Mucosa of rectum (tissue), 2 donors: ENCODE measurements at regions not wholly inside any gene's neighbourhood (a gene's known extent, or its start where the extent isn't known, plus 50 kb on each side); places are given as distances from the start of the nearest gene placed in this dataset.

ENCODE experiments used
- H3K27ac ChIP-seq, 2 donors: one replicate each; pipeline ENCODE4 v1.7.0; 2013; ENCODE audit warnings: inconsistent platforms in 2 of 2, low read depth in 2 of 2, low read length in 2 of 2
- H3K27me3 ChIP-seq, 2 donors: one replicate each; pipeline ENCODE4 v1.7.0; 2013; ENCODE audit warnings: low read length in 2 of 2; ENCODE audit not compliant: control insufficient read depth in 2 of 2, insufficient read depth in 2 of 2
- H3K36me3 ChIP-seq, 2 donors: one replicate each; pipeline ENCODE4 v1.7.0; 2013; ENCODE audit warnings: low read length in 2 of 2; ENCODE audit not compliant: control insufficient read depth in 2 of 2, insufficient read depth in 2 of 2
- H3K4me1 ChIP-seq, 2 donors: one replicate each; pipeline ENCODE4 v1.7.0; 2013; ENCODE audit warnings: low read length in 2 of 2, mild to moderate bottlenecking in 1 of 2; ENCODE audit not compliant: control insufficient read depth in 2 of 2, insufficient read depth in 2 of 2
- H3K4me3 ChIP-seq, 2 donors: one replicate each; pipeline ENCODE4 v1.7.0; 2013; ENCODE audit warnings: low read length in 2 of 2
- H3K9ac ChIP-seq, 2 donors: one replicate each; pipeline ENCODE4 v1.7.0; 2013; ENCODE audit warnings: low read length in 2 of 2, low read depth in 1 of 2, mild to moderate bottlenecking in 1 of 2
- H3K9me3 ChIP-seq, 2 donors: one replicate each; pipeline ENCODE4 v1.7.0; 2013; ENCODE audit warnings: low read length in 2 of 2; ENCODE audit not compliant: control insufficient read depth in 2 of 2
- donor health status: healthy.
- donor health status: Normal muscosa, but diverticular disease.

DNA sequence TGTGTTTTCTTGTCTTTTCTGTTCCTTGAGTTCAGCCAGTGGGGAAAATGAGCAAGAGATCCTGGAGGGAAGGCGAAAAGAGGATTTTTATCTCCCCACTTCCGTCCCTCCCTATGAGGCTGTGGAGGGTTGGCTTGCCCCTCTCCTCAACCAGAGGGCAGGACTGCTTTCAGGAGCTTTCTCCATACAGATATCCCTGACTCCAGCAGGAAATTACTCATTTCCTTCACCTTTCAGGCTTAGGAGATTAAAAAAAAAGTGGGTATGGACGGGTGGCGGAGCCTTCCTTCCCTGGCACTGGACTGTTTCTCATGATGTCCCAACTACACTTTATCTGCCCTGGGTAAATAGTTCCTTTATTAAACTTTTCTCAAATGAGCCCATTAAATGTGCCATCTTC, 241.2 kb downstream of the FRK start:
- no peak overlapping the region for H3K27ac ChIP-seq
- H3K9me3 ChIP-seq: no peaks in the 10 kb centered on the region
- H3K27me3 ChIP-seq: no peaks in the 10 kb centered on the region
- no peak overlapping the region for H3K9ac ChIP-seq
- no peak overlapping the region for H3K4me3 ChIP-seq
- H3K4me1 ChIP-seq: no peaks in the 10 kb centered on the region
- H3K36me3 ChIP-seq: no peaks in the 10 kb centered on the region

DNA sequence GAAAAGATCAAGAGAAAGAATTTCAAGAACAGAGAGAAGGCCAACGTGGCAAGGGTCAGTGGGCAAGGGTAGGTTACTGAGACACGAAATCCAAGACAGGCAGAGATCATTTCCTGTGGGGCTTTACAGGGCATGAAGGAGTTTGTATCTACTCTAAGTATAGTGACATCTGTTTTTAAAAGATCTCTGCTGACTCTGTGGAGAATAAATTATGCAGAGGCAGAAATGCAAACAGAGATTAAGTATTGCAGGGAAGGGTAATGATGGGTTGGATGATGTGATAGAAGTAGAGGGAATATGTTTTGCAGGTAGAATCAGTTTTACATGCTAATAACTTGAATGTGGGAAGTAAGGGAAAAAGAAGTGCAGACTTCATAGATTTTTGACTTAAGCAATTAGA, 243.5 kb downstream of the FRK start:
- no peaks in the 10 kb centered on the region for H3K9me3 ChIP-seq
- no peak overlapping the region for H3K4me3 ChIP-seq
- no peak overlapping the region for H3K27ac ChIP-seq
- H3K36me3 ChIP-seq: no peaks in the 10 kb centered on the region
- no peak overlapping the region for H3K9ac ChIP-seq
- no peaks in the 10 kb centered on the region for H3K27me3 ChIP-seq
- no peaks in the 10 kb centered on the region for H3K4me1 ChIP-seq

DNA sequence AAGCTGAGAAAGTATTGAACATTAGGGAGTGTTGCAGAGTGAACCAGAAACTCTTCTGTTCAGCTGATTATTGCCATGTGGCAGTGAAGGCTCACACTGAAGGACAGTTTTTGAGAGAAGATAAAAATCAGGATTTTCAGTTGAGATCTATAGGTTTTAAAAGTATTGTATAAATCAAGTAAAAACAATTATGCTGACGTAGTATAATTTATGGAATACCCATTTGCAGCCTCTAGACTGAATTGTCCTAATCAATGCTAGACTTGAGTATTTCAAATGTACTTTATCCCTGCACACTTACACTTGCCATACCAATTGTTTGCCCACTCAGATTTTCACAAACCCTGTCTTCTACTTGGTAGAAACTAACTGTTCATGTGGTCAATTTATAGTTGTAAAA, 245.8 kb downstream of the FRK start:
- Histone ChIP-seq H3K4me1 (no peaks in the 10 kb centered on the region), H3K4me3 (no peak overlapping the region), H3K27me3 (no peaks in the 10 kb centered on the region), H3K36me3 (no peaks in the 10 kb centered on the region), H3K27ac (no peak overlapping the region), H3K9me3 (no peaks in the 10 kb centered on the region), H3K9ac (no peak overlapping the region)

DNA sequence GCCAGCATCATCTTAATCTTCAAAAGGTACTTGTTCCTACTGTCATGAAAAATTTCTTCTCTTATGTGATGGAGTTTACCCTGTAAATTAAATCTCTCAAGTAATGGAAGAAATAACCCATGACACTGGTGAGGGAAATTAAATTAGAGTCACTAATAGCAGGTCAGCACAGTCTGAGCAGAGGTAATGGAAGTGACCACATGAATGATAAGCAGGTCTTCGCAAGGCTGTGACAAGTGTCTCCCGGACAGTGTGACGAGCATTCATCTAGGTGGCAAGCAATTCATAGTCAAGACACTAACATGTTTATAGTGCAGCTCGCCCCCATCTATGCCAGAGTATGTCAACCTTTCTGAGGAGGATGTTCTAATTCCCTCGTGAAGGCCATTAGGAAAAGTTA, 249.2 kb downstream of the FRK start:
- Histone ChIP-seq H3K9me3 (no peaks in the 10 kb centered on the region), H3K27me3 (no peaks in the 10 kb centered on the region), H3K4me3 (no peak overlapping the region), H3K4me1 (no peaks in the 10 kb centered on the region), H3K27ac (no peak overlapping the region), H3K9ac (no peak overlapping the region), H3K36me3 (no peaks in the 10 kb centered on the region)

DNA sequence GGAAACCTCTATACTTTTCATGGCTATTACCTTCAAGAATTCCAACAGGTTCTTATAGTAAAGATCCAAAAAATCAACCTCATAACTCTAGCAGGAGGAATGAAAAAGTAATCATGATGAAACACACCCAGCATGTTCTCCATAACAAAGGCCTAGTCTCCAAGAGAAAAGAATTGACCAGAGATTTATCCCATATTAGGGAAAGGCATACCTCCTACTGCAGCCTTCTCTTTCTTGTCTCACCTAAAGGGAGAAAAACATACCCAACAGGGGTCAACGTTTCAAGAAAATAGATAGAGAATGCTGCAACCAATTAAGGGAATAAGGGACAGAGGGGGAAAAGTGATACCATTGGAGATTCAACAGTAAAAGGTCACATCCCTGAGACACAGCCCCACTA, 262.5 kb downstream of the FRK start:
- Histone ChIP-seq H3K4me1 (no peaks in the 10 kb centered on the region), H3K27me3 (no peaks in the 10 kb centered on the region), H3K36me3 (no peaks in the 10 kb centered on the region), H3K4me3 (no peak overlapping the region), H3K9ac (no peak overlapping the region), H3K27ac (no peak overlapping the region), H3K9me3 (no peaks in the 10 kb centered on the region)

DNA sequence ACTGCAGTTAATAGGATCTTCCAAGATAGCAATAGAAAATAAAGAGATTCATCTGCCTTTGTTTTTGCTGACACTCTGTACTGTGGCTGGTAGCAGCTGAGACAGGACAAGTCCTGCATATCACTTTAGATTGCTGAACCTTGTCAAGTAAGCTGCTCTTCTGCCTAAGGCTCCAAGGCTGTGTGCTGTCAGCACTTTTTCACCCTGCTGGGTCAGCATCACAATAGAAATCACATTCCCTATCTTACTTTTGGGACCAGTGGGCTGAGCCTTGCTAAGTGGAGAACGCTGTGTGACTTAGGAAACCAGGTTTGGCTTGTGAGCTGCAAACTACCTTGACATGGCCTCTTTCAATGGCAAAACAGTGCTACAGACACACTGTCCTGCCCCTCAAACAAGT, 263.9 kb downstream of the FRK start:
- Histone ChIP-seq H3K36me3 (no peaks in the 10 kb centered on the region), H3K4me1 (no peaks in the 10 kb centered on the region), H3K9ac (no peak overlapping the region), H3K4me3 (no peak overlapping the region), H3K9me3 (no peaks in the 10 kb centered on the region), H3K27me3 (no peaks in the 10 kb centered on the region), H3K27ac (no peak overlapping the region)

DNA sequence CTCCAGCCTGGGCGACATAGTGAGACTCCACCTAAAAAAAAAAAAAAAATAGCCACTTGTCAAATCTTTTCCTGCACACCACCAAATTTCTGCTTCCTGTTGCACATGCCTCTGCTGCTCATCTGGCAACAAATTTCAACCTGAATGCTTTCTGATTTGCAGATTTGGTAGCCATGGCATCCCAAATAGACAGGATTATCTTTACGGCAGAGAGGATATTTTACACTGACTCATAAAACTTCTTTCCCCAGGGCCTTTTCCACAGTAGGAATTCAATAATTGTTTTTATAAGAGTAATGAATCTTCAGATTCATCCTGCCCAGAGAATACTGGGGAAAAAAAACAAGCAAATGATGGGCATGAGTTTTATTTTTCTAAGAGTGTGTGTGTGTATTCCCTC, 264.6 kb downstream of the FRK start:
- H3K9ac ChIP-seq: no peak overlapping the region
- no peaks in the 10 kb centered on the region for H3K9me3 ChIP-seq
- no peak overlapping the region for H3K27ac ChIP-seq
- H3K27me3 ChIP-seq: no peaks in the 10 kb centered on the region
- H3K36me3 ChIP-seq: no peaks in the 10 kb centered on the region
- no peaks in the 10 kb centered on the region for H3K4me1 ChIP-seq
- no peak overlapping the region for H3K4me3 ChIP-seq

DNA sequence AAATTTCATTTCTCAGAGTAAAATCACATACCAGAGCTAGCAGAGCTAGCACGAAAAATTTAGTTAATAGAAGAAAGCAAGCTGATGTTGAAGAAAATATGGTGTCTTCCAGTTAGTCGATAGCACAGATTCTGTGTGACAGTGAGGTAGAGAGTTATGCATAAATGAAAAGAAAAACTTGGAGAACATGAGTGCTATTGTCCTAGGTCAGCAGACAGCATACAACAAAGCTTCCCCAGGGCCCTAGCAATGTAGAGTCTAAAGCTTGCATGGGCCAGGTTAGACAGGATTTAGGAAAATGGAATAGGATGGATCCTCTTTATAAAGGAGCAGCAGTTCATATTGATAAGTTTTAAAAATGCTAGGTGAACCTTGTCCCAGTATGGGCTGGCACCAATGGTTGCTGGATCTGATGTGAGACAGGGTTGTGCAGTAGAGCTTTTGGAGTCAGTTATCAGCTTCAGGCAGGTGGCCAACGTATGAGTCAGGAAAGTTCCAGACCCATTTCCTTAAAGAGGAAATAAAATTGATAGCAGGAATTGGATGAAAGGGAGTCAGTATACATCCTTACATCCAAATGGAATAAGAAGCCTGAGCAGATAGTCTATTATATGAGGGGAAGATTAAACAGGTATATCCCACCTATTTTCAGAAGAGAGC, 277.2 kb downstream of the FRK start:
- H3K27ac ChIP-seq: no peak overlapping the region
- no peaks in the 10 kb centered on the region for H3K27me3 ChIP-seq
- H3K9me3 ChIP-seq: no peaks in the 10 kb centered on the region
- no peaks in the 10 kb centered on the region for H3K4me1 ChIP-seq
- no peaks in the 10 kb centered on the region for H3K36me3 ChIP-seq
- no peak overlapping the region for H3K4me3 ChIP-seq
- H3K9ac ChIP-seq: no peak overlapping the region

DNA sequence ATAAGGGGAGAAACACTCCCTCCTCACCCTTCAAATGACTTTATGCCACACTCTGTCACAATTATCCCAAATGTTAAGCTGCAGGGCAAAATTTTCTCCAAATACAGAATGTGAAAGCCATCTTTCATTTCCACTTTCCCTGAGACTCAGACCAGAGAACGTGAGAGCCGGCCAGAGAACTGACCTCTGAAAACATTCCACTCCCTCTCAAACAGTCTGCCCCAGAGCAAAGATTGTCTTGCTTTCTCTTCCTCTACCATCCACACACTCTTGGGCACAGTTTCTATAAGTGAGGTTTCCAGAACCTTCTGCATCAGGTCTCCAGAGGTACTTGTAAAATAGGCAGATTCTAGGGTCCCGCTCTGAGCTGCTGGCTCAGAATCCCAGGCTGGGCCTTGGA, 278.1 kb downstream of the FRK start:
- Histone ChIP-seq H3K27me3 (no peaks in the 10 kb centered on the region), H3K36me3 (no peaks in the 10 kb centered on the region)

DNA sequence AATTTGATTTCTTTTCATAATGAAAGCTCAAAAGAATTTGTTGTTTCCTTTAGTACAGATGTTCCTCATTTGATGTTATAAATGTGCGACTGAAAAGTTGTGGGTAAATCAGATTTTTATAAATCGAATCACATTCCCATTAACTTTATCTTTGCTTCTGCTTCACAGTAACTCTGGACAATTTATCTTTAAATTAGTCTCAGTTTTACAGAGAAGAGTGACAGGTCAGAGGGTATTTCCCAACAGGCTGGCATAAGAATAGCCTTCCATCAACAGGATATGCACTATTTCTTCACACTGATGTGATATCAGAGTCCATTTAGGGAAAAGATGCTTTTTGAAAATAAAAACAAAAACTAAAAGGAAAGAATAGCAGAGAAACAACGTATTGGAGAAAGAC, 286.9 kb downstream of the FRK start:
- Histone ChIP-seq H3K36me3 (no peaks in the 10 kb centered on the region), H3K4me1 (no peaks in the 10 kb centered on the region), H3K27me3 (no peaks in the 10 kb centered on the region), H3K4me3 (no peak overlapping the region), H3K9ac (no peak overlapping the region), H3K9me3 (no peaks in the 10 kb centered on the region), H3K27ac (no peak overlapping the region)

More for the DNA sequence above, 278.1 kb downstream of the FRK start:
- Histone ChIP-seq H3K4me1 (no peaks in the 10 kb centered on the region), H3K27ac (no peak overlapping the region), H3K9me3 (no peaks in the 10 kb centered on the region), H3K9ac (no peak overlapping the region), H3K4me3 (no peak overlapping the region)

DNA sequence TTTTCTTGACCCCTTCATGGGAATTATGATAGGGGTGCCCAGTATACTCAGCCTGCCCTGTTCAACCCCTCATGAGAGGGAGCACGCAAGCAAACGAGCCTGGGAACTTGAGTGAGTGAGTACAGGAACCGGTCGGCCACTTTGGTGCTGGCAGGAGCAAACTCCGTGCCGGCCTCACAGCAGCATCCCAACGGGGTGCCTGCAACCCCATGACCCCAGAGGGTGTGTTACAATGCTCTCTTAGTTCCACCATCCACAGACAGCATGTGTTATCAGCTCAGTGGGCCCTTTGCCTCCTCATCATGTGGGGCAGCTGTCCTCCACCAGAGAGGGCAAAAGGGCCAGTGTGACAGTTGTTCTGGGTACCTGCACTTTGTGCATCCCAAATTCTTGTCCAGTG, 289.8 kb downstream of the FRK start:
- Histone ChIP-seq H3K4me3 (no peak overlapping the region), H3K27ac (no peak overlapping the region), H3K36me3 (no peaks in the 10 kb centered on the region), H3K9ac (no peak overlapping the region), H3K9me3 (no peaks in the 10 kb centered on the region), H3K4me1 (no peaks in the 10 kb centered on the region), H3K27me3 (no peaks in the 10 kb centered on the region)
